ENCODE measurements at regions not wholly inside any gene's neighbourhood (a gene's known extent, or its start where the extent isn't known, plus 50 kb on each side); places are given as distances from the start of the nearest gene placed in this dataset.
"Not testable (repeated sequence)": the region's sequence is repeated elsewhere in the genome, so short reads cannot be mapped to it uniquely, and the experiment has no call there.

GRCh38 chr17:27954548-27955495 is 61.7 kb upstream of the LYRM9 start:
- H3K27me3 ChIP-seq (ENCODE audit: control insufficient read depth, insufficient read depth, low read length): no peaks in the 10 kb centered on the region

DNA sequence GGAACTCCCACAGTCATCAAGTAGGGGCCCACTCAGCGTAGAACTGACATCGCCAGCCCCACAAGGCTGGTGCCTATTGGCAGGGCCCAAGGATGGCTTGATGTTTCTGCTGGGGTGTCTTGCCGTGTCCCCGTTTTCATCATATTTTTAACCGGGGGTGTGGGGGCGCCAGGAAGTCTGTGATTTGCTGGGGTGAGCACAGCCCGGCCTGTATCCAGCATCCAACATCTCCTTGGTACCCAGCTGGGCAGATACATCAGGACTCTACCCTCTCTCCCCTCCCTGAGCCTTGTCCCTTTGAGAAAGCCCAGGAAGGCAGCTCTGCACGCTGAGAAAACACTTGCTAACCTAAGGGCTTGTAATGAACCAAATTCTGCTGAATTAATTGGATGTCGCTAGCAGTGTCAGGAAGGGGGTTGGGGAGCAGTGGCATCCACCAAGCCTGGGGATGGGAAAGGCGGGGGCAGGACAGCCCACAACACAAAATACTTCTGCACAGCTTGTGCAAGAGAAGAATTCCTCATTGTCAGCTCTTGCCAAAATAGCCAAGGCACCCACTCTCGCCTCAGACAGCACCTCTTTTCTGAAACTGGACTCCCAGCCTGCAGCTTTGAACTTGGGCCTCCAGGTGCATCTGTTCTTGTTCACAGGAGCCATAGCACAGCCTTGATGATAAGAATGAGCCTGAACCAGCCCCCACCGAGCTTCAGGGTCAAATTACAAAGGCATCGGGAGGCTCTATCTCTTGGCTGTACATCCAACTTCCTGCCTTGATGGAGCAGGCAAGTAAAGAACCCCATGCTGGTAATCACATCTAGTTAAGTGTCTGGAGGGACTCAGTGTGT is 63.7 kb upstream of the LYRM9 start:
- H3K4me1 ChIP-seq (ENCODE audit: control insufficient read depth, extremely low read depth, insufficient read depth, low read length): no peaks in the 10 kb centered on the region
- no peak for TF ChIP-seq CTCF (conservative IDR thresholded peaks at IDR 0.05 in 1 of 2, IDR thresholded peaks at IDR 0.05 in 1 of 2; ENCODE audit: low read depth in 1 of 2, low read length in 2 of 2)
- no peak for TF ChIP-seq EZH2 (IDR thresholded peaks at IDR 0.05; ENCODE audit: low read length, missing control alignments)
- H4K20me1 ChIP-seq (ENCODE audit: control insufficient read depth, extremely low read depth, insufficient read depth, low read length): no peaks in the 10 kb centered on the region
- H2AFZ ChIP-seq (ENCODE audit: low read length): no peak overlapping the region
- no peaks in the 10 kb centered on the region for H3K9me3 ChIP-seq (ENCODE audit: control insufficient read depth, insufficient read depth, low read depth, low read length)
- no peaks in the 10 kb centered on the region for H3K79me2 ChIP-seq (ENCODE audit: control insufficient read depth, insufficient read depth, low read length)
- H3K4me3 ChIP-seq (replicated peaks in 1 of 4; ENCODE audit: control extremely low read depth in 1 of 4, insufficient read depth in 1 of 4, low read depth in 3 of 4, low read length in 4 of 4): no peak overlapping the region
- H3K27ac ChIP-seq (ENCODE audit: insufficient read depth, low read length): no peak overlapping the region
- H3K9ac ChIP-seq (ENCODE audit: insufficient read depth, low read length): no peak overlapping the region
- H3K4me2 ChIP-seq (ENCODE audit: extremely low read depth, insufficient read depth, low read length): no peak overlapping the region
- DNase-seq (ENCODE audit: low read depth in 2 of 2): peak in 1 of 2 donors; percentile 30
- no peaks in the 10 kb centered on the region for H3K36me3 ChIP-seq (ENCODE audit: control insufficient read depth, insufficient read depth, low read length)
- H3K27me3 ChIP-seq (ENCODE audit: control insufficient read depth, insufficient read depth, low read length): no peaks in the 10 kb centered on the region

More at GRCh38 chr17:27954548-27955495, 61.7 kb upstream of the LYRM9 start:
- Histone ChIP-seq H3K36me3 (ENCODE audit: control insufficient read depth, insufficient read depth, low read length) (no peaks in the 10 kb centered on the region), H3K9me3 (ENCODE audit: control insufficient read depth, insufficient read depth, low read depth, low read length) (no peaks in the 10 kb centered on the region), H2AFZ (ENCODE audit: low read length) (no peak overlapping the region), H3K4me1 (ENCODE audit: control insufficient read depth, extremely low read depth, insufficient read depth, low read length) (no peaks in the 10 kb centered on the region), H3K4me3 (replicated peaks in 1 of 4; ENCODE audit: control extremely low read depth in 1 of 4, insufficient read depth in 1 of 4, low read depth in 3 of 4, low read length in 4 of 4) (no peak overlapping the region), H3K79me2 (ENCODE audit: control insufficient read depth, insufficient read depth, low read length) (no peaks in the 10 kb centered on the region), H4K20me1 (ENCODE audit: control insufficient read depth, extremely low read depth, insufficient read depth, low read length) (no peaks in the 10 kb centered on the region), H3K9ac (ENCODE audit: insufficient read depth, low read length) (no peak overlapping the region), H3K27ac (ENCODE audit: insufficient read depth, low read length) (no peak overlapping the region), H3K4me2 (ENCODE audit: extremely low read depth, insufficient read depth, low read length) (no peak overlapping the region)
- TF ChIP-seq CTCF (conservative IDR thresholded peaks at IDR 0.05 in 1 of 2, IDR thresholded peaks at IDR 0.05 in 1 of 2; ENCODE audit: low read depth in 1 of 2, low read length in 2 of 2) (no peak), EZH2 (IDR thresholded peaks at IDR 0.05; ENCODE audit: low read length, missing control alignments) (no peak)
- no peak for DNase-seq (ENCODE audit: low read depth in 2 of 2)

DNA sequence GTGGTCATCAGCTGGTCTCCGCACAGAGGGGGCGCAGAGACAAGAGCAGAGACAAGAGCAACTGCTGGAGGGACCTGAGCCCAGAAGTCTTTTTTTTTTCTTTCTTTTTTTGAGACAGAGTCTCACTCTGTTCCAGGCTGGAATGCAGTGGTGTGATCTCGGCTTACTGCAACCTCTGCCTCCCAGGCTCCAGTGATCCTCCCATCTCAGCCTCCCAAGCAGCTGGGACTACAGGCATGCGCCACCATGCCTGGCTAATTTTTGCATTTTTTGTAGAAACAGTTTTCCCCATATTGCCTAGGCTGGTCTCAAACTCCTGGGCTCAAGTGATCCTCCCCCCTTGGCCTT is 64.3 kb upstream of the LYRM9 start:
- not testable (repeated sequence) for H3K36me3 ChIP-seq (ENCODE audit: control insufficient read depth, insufficient read depth, low read length); H4K20me1 ChIP-seq (ENCODE audit: control insufficient read depth, extremely low read depth, insufficient read depth, low read length); DNase-seq (ENCODE audit: low read depth in 2 of 2); H3K4me1 ChIP-seq (ENCODE audit: control insufficient read depth, extremely low read depth, insufficient read depth, low read length); H3K9me3 ChIP-seq (ENCODE audit: control insufficient read depth, insufficient read depth, low read depth, low read length); H3K4me2 ChIP-seq (ENCODE audit: extremely low read depth, insufficient read depth, low read length); H3K79me2 ChIP-seq (ENCODE audit: control insufficient read depth, insufficient read depth, low read length); H3K4me3 ChIP-seq (replicated peaks in 1 of 4; ENCODE audit: control extremely low read depth in 1 of 4, insufficient read depth in 1 of 4, low read depth in 3 of 4, low read length in 4 of 4); H3K27me3 ChIP-seq (ENCODE audit: control insufficient read depth, insufficient read depth, low read length); H2AFZ ChIP-seq (ENCODE audit: low read length); H3K27ac ChIP-seq (ENCODE audit: insufficient read depth, low read length); H3K9ac ChIP-seq (ENCODE audit: insufficient read depth, low read length)
